ENCODE measurements at regions not wholly inside any gene's neighbourhood (a gene's known extent, or its start where the extent isn't known, plus 50 kb on each side); places are given as distances from the start of the nearest gene placed in this dataset.

DNA sequence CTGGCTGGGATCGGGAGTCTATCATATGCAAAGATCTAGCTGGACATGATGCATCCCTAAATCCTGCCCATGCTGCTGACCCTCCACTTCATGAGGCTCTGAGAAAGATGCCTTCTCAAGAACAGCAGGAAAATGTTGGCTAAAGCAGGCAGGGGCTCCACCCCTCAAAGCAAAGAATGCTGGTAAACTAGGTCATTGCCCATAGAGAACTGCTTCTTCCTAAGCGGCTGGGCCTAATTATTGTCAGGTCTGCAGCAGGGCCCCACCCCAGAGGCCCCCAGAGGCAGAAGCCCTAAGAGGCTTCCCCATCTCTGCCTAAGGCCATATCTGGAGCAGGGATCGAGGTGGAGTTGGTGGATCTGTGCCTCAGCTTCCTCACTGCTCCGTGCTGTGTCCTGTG is 447.4 kb upstream of the PROK2 start:
- H3K9me3 ChIP-seq (ENCODE audit: control insufficient read depth, low read depth, low read length), result no peaks in the 10 kb centered on the region
- Mint-ChIP-seq H3K36me3 (ENCODE audit: insufficient read depth in 1 of 3, low read depth in 3 of 3) (no peaks in the 10 kb centered on the region), H3K27ac (no peak overlapping the region), H3K27me3 (ENCODE audit: low read depth) (peaks cover 9% of the 10 kb centered on the region), H3K4me1 (peaks cover 2 to 8% of the 10 kb centered on the region in 2 experiments), H3K9me3 (peaks cover 0 to 2% of the 10 kb centered on the region in 2 experiments; a peak in 2 of 5 replicates), H3K4me3 (no peak overlapping the region)
- no peak overlapping the region for H3K4me2 ChIP-seq (ENCODE audit: insufficient read depth, insufficient read length, low read length)
- H3K27ac ChIP-seq (ENCODE audit: insufficient read length, low read depth, low read length), result no peak overlapping the region
- no peaks in the 10 kb centered on the region for H3K79me2 ChIP-seq (ENCODE audit: insufficient read depth, low read length)
- no peak overlapping the region for H3K18ac ChIP-seq (ENCODE audit: insufficient read length, low read depth, low read length)
- no peak overlapping the region for H3K23ac ChIP-seq (ENCODE audit: insufficient read length, low read depth, low read length)
- H3K27me3 ChIP-seq (ENCODE audit: insufficient read depth, low read length), result no peaks in the 10 kb centered on the region
- H3K14ac ChIP-seq (ENCODE audit: insufficient read depth, low read length), result no peak overlapping the region; the same call in 1 of the 2 replicates
- H4K20me1 ChIP-seq (ENCODE audit: control insufficient read depth, insufficient read depth, insufficient read length), result no peaks in the 10 kb centered on the region
- no peak overlapping the region for H2BK12ac ChIP-seq (ENCODE audit: insufficient read length, low read depth, low read length)
- no peak overlapping the region for H2AFZ ChIP-seq (ENCODE audit: low read length)
- H4K8ac ChIP-seq (replicated peaks; ENCODE audit: insufficient read length, low read depth, low read length), result no peak overlapping the region
- no peaks in the 10 kb centered on the region for H3K23me2 ChIP-seq (ENCODE audit: insufficient read length, low read depth, low read length, poor library complexity, severe bottlenecking)
- no peak overlapping the region for H3K4ac ChIP-seq (ENCODE audit: low read depth, low read length)
- no peak for DNase-seq
- no peak overlapping the region for H3T11ph ChIP-seq (ENCODE audit: low read length)
- H2BK5ac ChIP-seq (ENCODE audit: insufficient read length, low read length), result no peak overlapping the region
- no peak overlapping the region for H2BK20ac ChIP-seq (ENCODE audit: low read depth, low read length, poor library complexity, severe bottlenecking)
- TF ChIP-seq, protein P1, sequence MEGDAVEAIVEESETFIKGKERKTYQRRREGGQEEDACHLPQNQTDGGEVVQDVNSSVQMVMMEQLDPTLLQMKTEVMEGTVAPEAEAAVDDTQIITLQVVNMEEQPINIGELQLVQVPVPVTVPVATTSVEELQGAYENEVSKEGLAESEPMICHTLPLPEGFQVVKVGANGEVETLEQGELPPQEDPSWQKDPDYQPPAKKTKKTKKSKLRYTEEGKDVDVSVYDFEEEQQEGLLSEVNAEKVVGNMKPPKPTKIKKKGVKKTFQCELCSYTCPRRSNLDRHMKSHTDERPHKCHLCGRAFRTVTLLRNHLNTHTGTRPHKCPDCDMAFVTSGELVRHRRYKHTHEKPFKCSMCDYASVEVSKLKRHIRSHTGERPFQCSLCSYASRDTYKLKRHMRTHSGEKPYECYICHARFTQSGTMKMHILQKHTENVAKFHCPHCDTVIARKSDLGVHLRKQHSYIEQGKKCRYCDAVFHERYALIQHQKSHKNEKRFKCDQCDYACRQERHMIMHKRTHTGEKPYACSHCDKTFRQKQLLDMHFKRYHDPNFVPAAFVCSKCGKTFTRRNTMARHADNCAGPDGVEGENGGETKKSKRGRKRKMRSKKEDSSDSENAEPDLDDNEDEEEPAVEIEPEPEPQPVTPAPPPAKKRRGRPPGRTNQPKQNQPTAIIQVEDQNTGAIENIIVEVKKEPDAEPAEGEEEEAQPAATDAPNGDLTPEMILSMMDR (conservative IDR thresholded peaks at IDR 0.05), result no peak
- no peak overlapping the region for H3K9ac ChIP-seq (ENCODE audit: extremely low read depth, insufficient read length, low read length)
- no peak overlapping the region for H2AK5ac ChIP-seq (ENCODE audit: insufficient read length, low read length)
- no peaks in the 10 kb centered on the region for H3K79me1 ChIP-seq (ENCODE audit: insufficient read depth, low read depth, low read length, poor library complexity, severe bottlenecking)
- no CpG with 5 or more reads among the region's 4 CpGs for whole genome bisulfite sequencing (ENCODE audit: extremely low coverage, insufficient read length, low lambda C conversion rate)
- H2BK15ac ChIP-seq (ENCODE audit: low read depth, low read length), result no peak overlapping the region
- no peak overlapping the region for H4K91ac ChIP-seq (ENCODE audit: insufficient read length, low read depth, low read length)
- no peak overlapping the region for H2BK120ac ChIP-seq (ENCODE audit: low read depth, low read length, poor library complexity, severe bottlenecking)
- no peaks in the 10 kb centered on the region for H3K4me1 ChIP-seq (ENCODE audit: insufficient read depth, low read length)
- no peak overlapping the region for H4K5ac ChIP-seq (ENCODE audit: insufficient read length, low read depth, low read length)
- no peak overlapping the region for H3K56ac ChIP-seq (ENCODE audit: insufficient read length, low read depth, low read length)

All from H9 (cell line).